ENCODE measurements at regions not wholly inside any gene's neighbourhood (a gene's known extent, or its start where the extent isn't known, plus 50 kb on each side); places are given as distances from the start of the nearest gene placed in this dataset.

DNA sequence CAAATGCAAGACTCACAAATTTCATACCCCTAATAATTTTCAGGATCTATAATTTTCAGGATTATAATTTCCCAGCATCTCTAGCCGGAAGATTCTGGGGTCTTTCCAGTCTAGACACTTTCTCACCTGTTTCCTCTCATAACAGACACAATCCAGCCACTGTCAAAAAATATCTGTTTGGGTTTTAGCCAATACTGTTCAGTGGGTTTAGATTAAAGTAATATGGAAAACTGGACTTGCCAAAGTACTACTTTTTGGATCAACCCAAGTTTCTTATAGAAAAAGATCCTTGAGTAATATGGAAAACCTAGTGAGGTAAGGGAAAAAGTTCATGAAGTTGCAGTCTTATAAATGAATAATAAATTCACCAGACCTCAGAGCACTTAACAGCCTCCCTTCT lies 62.1 kb upstream of the NEBL start:
- TF ChIP-seq, protein P1, sequence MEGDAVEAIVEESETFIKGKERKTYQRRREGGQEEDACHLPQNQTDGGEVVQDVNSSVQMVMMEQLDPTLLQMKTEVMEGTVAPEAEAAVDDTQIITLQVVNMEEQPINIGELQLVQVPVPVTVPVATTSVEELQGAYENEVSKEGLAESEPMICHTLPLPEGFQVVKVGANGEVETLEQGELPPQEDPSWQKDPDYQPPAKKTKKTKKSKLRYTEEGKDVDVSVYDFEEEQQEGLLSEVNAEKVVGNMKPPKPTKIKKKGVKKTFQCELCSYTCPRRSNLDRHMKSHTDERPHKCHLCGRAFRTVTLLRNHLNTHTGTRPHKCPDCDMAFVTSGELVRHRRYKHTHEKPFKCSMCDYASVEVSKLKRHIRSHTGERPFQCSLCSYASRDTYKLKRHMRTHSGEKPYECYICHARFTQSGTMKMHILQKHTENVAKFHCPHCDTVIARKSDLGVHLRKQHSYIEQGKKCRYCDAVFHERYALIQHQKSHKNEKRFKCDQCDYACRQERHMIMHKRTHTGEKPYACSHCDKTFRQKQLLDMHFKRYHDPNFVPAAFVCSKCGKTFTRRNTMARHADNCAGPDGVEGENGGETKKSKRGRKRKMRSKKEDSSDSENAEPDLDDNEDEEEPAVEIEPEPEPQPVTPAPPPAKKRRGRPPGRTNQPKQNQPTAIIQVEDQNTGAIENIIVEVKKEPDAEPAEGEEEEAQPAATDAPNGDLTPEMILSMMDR (conservative IDR thresholded peaks at IDR 0.05 in 1 of 2, IDR thresholded peaks at IDR 0.05 in 1 of 2; ENCODE audit: extremely low read depth in 1 of 2, insufficient read depth in 1 of 2, low read depth in 1 of 2, low read length in 2 of 2) = no peak
- no peak for TF ChIP-seq EZH2 (IDR thresholded peaks at IDR 0.05; ENCODE audit: borderline replicate concordance, low read length)

All from mammary epithelial cell (primary cell).